ENCODE measurements at regions not wholly inside any gene's neighbourhood (a gene's known extent, or its start where the extent isn't known, plus 50 kb on each side); places are given as distances from the start of the nearest gene placed in this dataset.
A peak's percentile ranks its signal among the peaks of the same experiment; 100 is the strongest.

- TF ChIP-seq ZNF143 (CRISPR knock-in tag; IDR thresholded peaks at IDR 0.05) = no peak
- no peak for TF ChIP-seq DACH1 (IDR thresholded peaks at IDR 0.05; ENCODE audit: partially characterized antibody)
- peak; percentile 80 for TF ChIP-seq C11orf30 (IDR thresholded peaks at IDR 0.05; ENCODE audit: low read depth)
- TF ChIP-seq KLF1 (tag; IDR thresholded peaks at IDR 0.05) = no peak
- no peak for TF ChIP-seq RCOR1 (IDR thresholded peaks at IDR 0.05; ENCODE audit: borderline replicate concordance in 1 of 2, low read depth in 2 of 2, low read length in 2 of 2)
- TF ChIP-seq KHSRP (IDR thresholded peaks at IDR 0.05) = no peak
- no peak for TF ChIP-seq ESRRA (IDR thresholded peaks at IDR 0.05; ENCODE audit: borderline replicate concordance, low read depth)
- TF ChIP-seq ZNF3 (CRISPR knock-in tag; IDR thresholded peaks at IDR 0.05) = no peak
- no peak for TF ChIP-seq ELF2 (CRISPR knock-in tag; IDR thresholded peaks at IDR 0.05)
- no peak for TF ChIP-seq CBX5 (IDR thresholded peaks at IDR 0.05; ENCODE audit: borderline replicate concordance, low read depth)
- peak in 1 of 3 experiments; percentile 64 for TF ChIP-seq YY1 (IDR thresholded peaks at IDR 0.05; ENCODE audit: borderline replicate concordance in 1 of 3, control insufficient read depth in 1 of 3, extremely low read depth in 1 of 3, insufficient read depth in 3 of 3, insufficient read length in 1 of 3, insufficient replicate concordance in 2 of 3, low read depth in 1 of 3, low read length in 2 of 3)
- no peak for TF ChIP-seq GTF2A2 (tag; IDR thresholded peaks at IDR 0.05)
- TF ChIP-seq KLF10 (CRISPR knock-in tag; IDR thresholded peaks at IDR 0.05) = no peak
- TF ChIP-seq ZNF324 (CRISPR knock-in tag; IDR thresholded peaks at IDR 0.05) = no peak
- TF ChIP-seq THRA (IDR thresholded peaks at IDR 0.05) = no peak
- no peak for TF ChIP-seq SLC30A9 (CRISPR knock-in tag; IDR thresholded peaks at IDR 0.05)
- TF ChIP-seq SNAPC5 (CRISPR knock-in tag; IDR thresholded peaks at IDR 0.05) = no peak
- TF ChIP-seq E4F1 (CRISPR knock-in tag; IDR thresholded peaks at IDR 0.05; ENCODE audit: borderline replicate concordance) = no peak
- no peak for TF ChIP-seq SAFB (IDR thresholded peaks at IDR 0.05; ENCODE audit: borderline replicate concordance, low read depth, low read length)
- no peak for TF ChIP-seq NCOA4 (IDR thresholded peaks at IDR 0.05; ENCODE audit: partially characterized antibody)
- no peak for TF ChIP-seq CREB5 (CRISPR knock-in tag; IDR thresholded peaks at IDR 0.05)
- no peak for TF ChIP-seq GABPB2 (CRISPR knock-in tag; conservative IDR thresholded peaks at IDR 0.05)
- TF ChIP-seq POLR2AphosphoS2 (IDR thresholded peaks at IDR 0.05; ENCODE audit: low read length) = no peak
Observed at GRCh38 chr6:139939189-139939979, 564.9 kb upstream of the CITED2 start (continued).

Data from K562 (cell line).